Left kidney (tissue), 1 donor: ENCODE measurements at regions not wholly inside any gene's neighbourhood (a gene's known extent, or its start where the extent isn't known, plus 50 kb on each side); places are given as distances from the start of the nearest gene placed in this dataset.
A peak's percentile ranks its signal among the peaks of the same experiment; 100 is the strongest.

Source experiments
- DNase-seq: peaks from one replicate; pipeline ENCODE4 v3.0.0-alpha.2; 2013

- no peak for DNase-seq
Measured at GRCh38 chr11:87423161-87423560, 385.4 kb downstream of the TMEM135 start.

DNA sequence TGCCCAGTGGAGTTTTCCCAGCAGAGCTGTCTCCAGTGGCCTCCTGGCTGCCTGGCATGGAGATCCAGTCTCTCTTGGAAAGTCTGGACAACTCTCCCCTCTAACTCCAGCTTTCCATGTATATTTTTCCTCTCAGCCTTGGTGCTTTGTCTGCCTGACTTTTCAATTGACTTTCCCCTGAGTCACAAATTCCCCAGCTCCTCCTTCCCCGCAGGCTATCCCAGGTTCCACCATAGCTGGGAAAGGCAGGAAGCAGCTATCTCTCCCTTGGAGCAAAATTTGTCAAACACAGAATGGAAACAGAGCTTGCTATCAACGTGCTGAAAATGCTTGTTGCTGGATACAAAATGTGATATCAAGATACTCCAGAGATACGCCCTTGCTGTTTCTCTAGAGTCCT, 384.8 kb downstream of the TMEM135 start:
- no peak for DNase-seq

- peak; percentile 79 for DNase-seq
Measured at GRCh38 chr11:87421422-87421821, 383.7 kb downstream of the TMEM135 start.

DNA sequence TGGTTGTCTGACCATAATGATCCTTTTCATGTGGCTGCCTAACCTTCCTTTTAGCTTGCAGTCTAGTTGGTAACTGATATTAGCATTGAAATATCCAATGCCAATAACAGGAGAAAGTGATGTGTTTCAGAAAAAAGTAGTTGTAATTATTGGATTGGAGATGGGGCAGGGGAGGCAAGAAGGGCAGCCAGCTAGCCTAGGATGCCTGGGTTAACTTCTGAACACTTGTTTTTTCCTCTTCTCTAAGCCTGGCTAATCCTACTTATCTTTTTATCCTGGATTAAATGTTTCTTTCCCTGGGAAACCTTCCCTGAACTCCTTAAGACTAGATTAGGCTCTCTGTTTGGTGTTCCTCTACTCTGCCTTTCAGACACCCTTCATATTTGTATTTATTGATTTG, 380.2 kb downstream of the TMEM135 start:
- DNase-seq, result no peak

GRCh38 chr11:87405843-87406242, 368.1 kb downstream of the TMEM135 start:
- no peak for DNase-seq

- DNase-seq, result no peak
Measured at GRCh38 chr11:87405356-87405755, 367.6 kb downstream of the TMEM135 start.

DNA sequence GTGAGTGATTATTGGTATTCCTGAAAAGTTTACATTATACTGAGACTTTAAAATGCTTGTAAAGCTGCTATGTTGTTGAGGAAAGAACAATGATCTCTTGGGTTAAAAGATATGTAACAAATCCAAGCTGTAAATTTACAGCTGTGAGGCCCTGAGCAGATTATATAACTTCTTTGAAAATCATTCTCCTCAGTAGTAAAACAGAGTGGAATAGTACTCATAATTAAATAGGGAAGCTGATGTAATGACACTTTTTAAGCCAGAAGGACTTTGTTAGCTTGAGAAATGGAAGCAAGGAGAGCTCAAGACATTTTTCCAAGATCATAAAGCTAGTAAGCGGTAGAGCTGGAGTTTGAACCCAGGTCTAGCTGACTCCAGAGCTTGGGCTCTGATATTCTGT, 363.9 kb downstream of the TMEM135 start:
- no peak for DNase-seq

DNA sequence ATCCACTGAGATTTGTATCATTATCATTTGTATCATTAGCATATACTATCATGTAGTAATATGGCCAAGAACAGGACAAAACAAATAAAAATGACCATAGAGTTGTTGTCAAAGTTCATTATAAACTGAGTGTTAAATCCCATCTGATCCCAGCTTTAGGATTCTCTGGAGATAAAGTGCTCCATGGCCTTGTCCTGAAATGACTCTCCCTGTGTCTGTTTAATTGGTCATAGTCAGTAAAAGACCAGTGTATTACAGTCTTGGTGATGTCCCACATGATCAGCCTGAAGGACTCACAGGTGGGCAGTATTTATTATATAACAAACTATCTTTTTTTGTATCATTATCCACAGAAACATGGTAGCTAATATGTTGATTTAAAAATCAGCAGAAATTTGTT, 361.6 kb downstream of the TMEM135 start:
- DNase-seq, result no peak

DNA sequence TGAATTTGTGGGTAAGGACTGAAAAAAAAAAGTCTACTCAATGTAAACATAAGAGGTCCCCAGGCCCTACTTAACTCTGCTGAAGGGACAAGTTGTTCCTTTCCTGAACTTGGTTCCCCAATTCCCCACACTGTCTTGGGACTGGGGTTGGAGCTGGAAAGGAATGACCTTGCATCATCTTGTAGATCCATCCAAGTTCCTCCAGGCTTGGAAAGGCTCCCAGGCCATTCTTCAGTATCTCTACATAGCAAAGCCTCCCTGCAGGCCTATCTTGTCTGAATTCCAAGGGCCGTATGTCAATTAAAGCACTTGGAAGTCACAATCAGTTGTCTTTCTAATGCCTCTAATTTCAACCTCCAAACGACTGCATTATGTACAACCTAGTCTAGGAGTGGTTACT, 361.2 kb downstream of the TMEM135 start:
- no peak for DNase-seq

DNA sequence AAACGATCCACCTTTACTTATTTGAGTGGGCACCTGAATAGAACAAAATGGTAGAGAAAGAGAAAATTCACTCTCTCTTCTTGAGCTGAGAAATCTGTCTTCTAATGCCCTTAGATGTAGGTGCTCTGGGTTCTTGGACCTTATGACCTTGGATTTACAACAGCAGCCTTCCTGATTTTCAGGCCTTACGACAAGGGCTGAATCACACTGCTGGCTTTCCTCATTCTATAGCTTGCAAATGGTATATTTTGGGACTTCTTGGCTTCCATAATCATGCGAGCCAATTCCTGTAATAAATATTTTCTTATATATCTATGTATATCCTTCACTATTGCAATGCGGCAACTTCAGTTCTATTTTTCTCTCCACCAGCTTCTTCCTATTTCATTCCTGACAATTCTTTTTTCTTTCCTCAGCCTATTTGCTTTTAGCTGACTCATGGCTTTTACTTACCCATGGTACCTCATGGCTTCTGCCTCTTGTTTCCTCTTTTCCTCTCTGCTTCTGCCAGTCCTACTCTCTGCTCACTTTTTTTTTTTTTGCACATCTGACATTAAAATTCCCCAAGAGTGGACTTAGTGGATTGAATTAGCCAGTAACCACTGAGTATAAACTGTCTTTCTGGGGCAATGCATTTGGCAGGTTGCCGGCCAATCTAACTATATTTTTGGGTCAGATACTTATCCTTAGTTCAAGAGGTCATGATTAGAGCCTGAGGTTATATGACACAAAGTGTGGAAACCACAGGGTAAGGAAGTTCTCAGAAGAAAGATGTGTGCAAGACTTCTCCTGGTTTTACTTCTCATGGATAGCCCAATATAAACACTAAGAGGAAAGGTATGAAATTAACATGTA, 359.5 kb downstream of the TMEM135 start:
- no peak for DNase-seq

- no peak for DNase-seq
Measured at GRCh38 chr11:87394924-87395323, 357.2 kb downstream of the TMEM135 start.

GRCh38 chr11:87392665-87393064, 354.9 kb downstream of the TMEM135 start:
- DNase-seq, result no peak

DNA sequence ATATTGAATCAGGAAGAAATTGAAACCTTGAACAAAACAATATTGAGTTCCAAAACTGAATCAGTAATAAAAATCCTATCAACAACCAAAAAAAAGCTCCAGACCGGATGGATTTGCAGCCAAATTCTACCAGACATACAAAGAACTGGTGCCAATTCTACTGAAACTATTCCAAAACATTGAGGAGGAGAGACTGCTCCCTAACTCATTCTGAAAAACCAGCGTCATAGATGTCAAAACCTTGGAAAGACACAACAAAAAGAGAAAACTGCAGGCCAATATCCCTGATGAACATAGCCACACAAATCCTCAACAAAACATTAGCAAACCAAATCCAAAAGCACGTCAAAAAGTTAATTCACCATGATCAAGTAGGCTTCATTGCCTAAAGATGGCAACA, 353.8 kb downstream of the TMEM135 start:
- no peak for DNase-seq

DNA sequence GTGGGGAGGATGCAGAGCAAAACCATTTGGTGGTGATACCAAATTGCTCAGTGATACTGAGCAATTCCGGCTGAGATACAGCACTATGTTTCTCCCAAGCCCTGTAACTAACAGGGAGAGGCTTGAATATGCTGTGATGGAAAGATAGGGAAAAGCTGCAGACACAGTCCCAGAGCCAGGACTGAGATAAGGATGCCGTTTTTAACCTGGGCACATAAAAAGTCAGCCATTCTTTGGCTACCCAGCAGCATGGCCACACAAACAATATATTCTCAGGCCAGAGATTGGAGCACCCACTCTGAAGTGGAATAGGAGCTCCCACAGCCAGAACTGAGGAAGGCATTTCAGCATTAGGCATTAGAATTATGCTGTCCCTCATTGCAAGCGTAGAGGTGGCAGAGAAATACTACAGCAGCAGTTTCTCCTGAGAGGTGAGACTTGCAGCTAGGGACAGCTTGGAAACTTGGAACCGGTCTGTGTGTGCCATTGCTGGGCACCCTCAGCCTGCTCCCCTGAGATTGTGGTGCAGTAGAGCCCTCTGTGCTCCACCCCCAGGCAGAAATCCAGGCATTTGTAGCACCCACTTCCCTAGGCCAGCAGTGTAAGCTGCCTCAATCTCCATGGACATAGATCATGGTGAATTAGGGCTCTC, 346.5 kb downstream of the TMEM135 start:
- no peak for DNase-seq

GRCh38 chr11:87374038-87374807, 336.5 kb downstream of the TMEM135 start:
- DNase-seq, result peak; percentile 50
